ENCODE measurements at regions not wholly inside any gene's neighbourhood (a gene's known extent, or its start where the extent isn't known, plus 50 kb on each side); places are given as distances from the start of the nearest gene placed in this dataset.

DNA sequence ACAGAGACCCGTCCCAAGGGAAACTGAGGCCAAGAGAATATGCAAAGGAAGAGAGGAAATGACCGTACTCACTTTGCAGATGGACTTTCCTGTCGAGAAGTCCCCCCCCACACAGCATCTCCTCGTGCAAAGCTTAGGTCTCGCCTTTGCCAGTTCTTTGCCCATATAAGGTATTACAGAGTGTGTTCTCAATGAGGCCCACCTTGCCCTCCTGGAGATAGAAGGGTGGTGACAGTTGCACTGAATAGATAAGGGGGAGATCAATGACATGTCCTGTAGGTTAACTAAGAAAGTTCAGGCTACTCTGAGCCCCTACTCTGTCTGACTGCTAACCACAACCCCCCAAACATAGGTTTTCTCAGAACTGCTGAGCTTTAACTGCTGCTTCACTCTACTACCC, 68.2 kb upstream of the SPTLC1 start:
- TF ChIP-seq, protein P1, sequence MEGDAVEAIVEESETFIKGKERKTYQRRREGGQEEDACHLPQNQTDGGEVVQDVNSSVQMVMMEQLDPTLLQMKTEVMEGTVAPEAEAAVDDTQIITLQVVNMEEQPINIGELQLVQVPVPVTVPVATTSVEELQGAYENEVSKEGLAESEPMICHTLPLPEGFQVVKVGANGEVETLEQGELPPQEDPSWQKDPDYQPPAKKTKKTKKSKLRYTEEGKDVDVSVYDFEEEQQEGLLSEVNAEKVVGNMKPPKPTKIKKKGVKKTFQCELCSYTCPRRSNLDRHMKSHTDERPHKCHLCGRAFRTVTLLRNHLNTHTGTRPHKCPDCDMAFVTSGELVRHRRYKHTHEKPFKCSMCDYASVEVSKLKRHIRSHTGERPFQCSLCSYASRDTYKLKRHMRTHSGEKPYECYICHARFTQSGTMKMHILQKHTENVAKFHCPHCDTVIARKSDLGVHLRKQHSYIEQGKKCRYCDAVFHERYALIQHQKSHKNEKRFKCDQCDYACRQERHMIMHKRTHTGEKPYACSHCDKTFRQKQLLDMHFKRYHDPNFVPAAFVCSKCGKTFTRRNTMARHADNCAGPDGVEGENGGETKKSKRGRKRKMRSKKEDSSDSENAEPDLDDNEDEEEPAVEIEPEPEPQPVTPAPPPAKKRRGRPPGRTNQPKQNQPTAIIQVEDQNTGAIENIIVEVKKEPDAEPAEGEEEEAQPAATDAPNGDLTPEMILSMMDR (conservative IDR thresholded peaks at IDR 0.05; ENCODE audit: low read depth, low read length), result no peak
- no peak for TF ChIP-seq EZH2 (IDR thresholded peaks at IDR 0.05; ENCODE audit: low read length, unreplicated experiment)
